Esophagus squamous epithelium (tissue), 5 donors: ENCODE measurements at regions not wholly inside any gene's neighbourhood (a gene's known extent, or its start where the extent isn't known, plus 50 kb on each side); places are given as distances from the start of the nearest gene placed in this dataset.

ENCODE experiments used
- DNase-seq: peaks from one replicate; lab custom pipeline; 2025; lab: John Stamatoyannopoulos, UW
- H3K27ac ChIP-seq, 4 donors: fragments of 200-600 bp; sonication (generic); one replicate each; pipeline ENCODE4 v1.5.1; 2016 to 2019; ENCODE audit warnings: mild to moderate bottlenecking in 1 of 4
- H3K27me3 ChIP-seq, 4 donors: fragments of 200-600 bp; sonication (generic); 1 replicate in 3 of 4; 2 replicates in 1 of 4; pipeline versions ENCODE4 v1.5.1 to v1.6.0; 2017 to 2021; ENCODE audit warnings: antibody characterized with exemption in 1 of 4
- H3K36me3 ChIP-seq, 3 donors: fragments of 200-600 bp; sonication (generic); one replicate each; pipeline ENCODE4 v1.5.1; 2016 to 2019
- H3K4me1 ChIP-seq, 3 donors: fragments of 200-600 bp; sonication (generic); one replicate each; pipeline ENCODE4 v1.5.1; 2017 to 2019
- H3K4me3 ChIP-seq, 4 donors: fragments of 200-600 bp; sonication (generic); 1 replicate in 3 of 4; 2 replicates in 1 of 4; pipeline ENCODE4 v1.5.1; 2016 to 2019; ENCODE audit warnings: mild to moderate bottlenecking in 2 of 4, moderate library complexity in 1 of 4
- H3K9me3 ChIP-seq, 3 donors: fragments of 200-600 bp; sonication (generic); one replicate each; pipeline ENCODE4 v1.5.1; 2016 to 2019
- POLR2A ChIP-seq, 4 donors: fragments of 450-650 bp; IDR thresholded peaks; one replicate each; pipeline ENCODE4 v1.6.1; 2017; ENCODE audit warnings: antibody characterized with exemption in 4 of 4, mild to moderate bottlenecking in 4 of 4, moderate library complexity in 3 of 4
- WGBS, 2 donors: methylation state at CpG; one replicate each; pipeline ENCODE4 v1.1.5; 2018; 5-methylcytosine and 5-hydroxymethylcytosine counted together
- intact Hi-C: fragments of 100-400 bp; cut with DNase I; formaldehyde crosslinking; loops from one replicate; pipeline ENCODE4 v1.15.0; 2022
- TF ChIP-seq, protein P1 (sequence below), 6 experiments: fragments of 450-650 bp in 4 of 6; fragments of 200-600 bp in 2 of 6; sonication (generic) in 2 of 6; IDR thresholded peaks; one replicate each; pipeline ENCODE4 v1.5.1; 2016 to 2019; ENCODE audit warnings: antibody characterized with exemption in 6 of 6, mild to moderate bottlenecking in 4 of 6, moderate library complexity in 4 of 6
- donor health status: DM: yes; HTN: yes; CAD: no.

DNA sequence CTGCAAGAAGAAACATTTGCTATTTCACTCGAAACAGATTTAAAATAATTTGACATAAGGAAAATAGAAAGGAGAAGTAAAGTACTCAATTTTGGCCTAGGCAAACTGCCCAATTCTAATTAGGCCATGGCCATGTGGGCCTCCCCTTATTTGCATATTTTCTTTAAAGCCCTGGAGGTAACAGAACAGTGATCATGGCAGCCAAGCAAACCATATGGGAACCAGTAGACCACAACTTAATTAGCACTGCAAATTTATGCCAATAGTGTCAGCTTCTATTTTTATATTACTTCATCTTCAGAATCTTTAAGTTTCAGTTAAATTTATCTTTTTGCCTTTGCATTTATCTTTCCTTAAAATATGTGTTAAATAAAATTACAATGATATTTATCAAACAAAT is 63.3 kb upstream of the THSD7A start:
- no peak for TF ChIP-seq POLR2A (IDR thresholded peaks at IDR 0.05)
- TF ChIP-seq, protein P1, sequence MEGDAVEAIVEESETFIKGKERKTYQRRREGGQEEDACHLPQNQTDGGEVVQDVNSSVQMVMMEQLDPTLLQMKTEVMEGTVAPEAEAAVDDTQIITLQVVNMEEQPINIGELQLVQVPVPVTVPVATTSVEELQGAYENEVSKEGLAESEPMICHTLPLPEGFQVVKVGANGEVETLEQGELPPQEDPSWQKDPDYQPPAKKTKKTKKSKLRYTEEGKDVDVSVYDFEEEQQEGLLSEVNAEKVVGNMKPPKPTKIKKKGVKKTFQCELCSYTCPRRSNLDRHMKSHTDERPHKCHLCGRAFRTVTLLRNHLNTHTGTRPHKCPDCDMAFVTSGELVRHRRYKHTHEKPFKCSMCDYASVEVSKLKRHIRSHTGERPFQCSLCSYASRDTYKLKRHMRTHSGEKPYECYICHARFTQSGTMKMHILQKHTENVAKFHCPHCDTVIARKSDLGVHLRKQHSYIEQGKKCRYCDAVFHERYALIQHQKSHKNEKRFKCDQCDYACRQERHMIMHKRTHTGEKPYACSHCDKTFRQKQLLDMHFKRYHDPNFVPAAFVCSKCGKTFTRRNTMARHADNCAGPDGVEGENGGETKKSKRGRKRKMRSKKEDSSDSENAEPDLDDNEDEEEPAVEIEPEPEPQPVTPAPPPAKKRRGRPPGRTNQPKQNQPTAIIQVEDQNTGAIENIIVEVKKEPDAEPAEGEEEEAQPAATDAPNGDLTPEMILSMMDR (IDR thresholded peaks at IDR 0.05), result no peak
- no peaks in the 10 kb centered on the region for H3K36me3 ChIP-seq
- 70 to 82% methylated on average over 1 of the region's 1 CpG for WGBS, 2 donors
- H3K4me3 ChIP-seq, result no peak overlapping the region
- H3K27me3 ChIP-seq, result no peaks in the 10 kb centered on the region
- no peak overlapping the region for H3K27ac ChIP-seq
- DNase-seq, result no peak
- H3K4me1 ChIP-seq, result no peaks in the 10 kb centered on the region
- intact Hi-C loops, result no loop called here
- H3K9me3 ChIP-seq, result no peaks in the 10 kb centered on the region

DNA sequence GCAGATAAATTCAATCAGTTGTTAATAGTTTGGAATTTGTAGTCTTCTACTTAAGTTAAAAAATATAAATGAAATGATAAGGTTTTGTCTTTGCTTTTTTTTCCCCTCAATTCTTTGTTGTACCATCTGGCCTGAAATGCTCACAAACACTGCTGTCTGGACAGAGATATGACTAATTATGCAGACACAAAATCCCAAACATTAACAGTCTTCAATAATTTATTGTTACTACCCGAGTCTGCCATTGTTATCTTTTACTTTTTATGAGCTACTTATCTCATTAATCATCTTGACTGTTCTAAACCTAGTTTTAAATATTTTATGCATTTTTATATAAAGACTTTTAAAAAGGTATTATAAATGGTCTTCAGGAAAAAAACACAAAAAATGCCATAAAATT is 64.7 kb upstream of the THSD7A start:
- Histone ChIP-seq H3K4me1 (no peaks in the 10 kb centered on the region), H3K27ac (no peak overlapping the region), H3K27me3 (no peaks in the 10 kb centered on the region), H3K36me3 (no peaks in the 10 kb centered on the region), H3K9me3 (no peaks in the 10 kb centered on the region), H3K4me3 (no peak overlapping the region)
- DNase-seq, result no peak
- TF ChIP-seq, protein P1 (IDR thresholded peaks at IDR 0.05), result no peak
- no peak for TF ChIP-seq POLR2A (IDR thresholded peaks at IDR 0.05)
- intact Hi-C loops, result no loop called here
- 9 to 15% methylated on average over 1 of the region's 1 CpG for WGBS, 2 donors

DNA sequence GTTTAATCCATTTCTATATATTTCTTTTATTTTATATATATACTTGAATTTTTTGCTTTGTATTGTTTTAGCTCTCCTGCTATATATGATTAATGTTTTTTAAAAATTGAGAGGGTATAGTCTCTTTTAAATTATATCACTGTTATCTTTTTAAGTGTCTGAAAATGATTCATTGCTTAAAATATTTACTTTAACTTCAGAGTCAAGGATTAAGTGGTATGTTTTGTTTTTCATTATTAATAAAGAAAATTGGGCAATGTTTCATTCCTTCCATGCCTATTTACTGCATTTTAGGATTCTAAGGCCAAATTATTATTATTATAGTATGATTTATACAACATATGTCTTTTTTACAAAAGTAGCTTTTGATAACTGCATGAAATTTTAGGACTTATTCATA is 67.2 kb upstream of the THSD7A start:
- DNase-seq, result no peak
- Histone ChIP-seq H3K9me3 (no peaks in the 10 kb centered on the region), H3K27ac (no peak overlapping the region), H3K4me1 (no peaks in the 10 kb centered on the region), H3K36me3 (no peaks in the 10 kb centered on the region), H3K27me3 (no peaks in the 10 kb centered on the region), H3K4me3 (no peak overlapping the region)
- TF ChIP-seq POLR2A (IDR thresholded peaks at IDR 0.05), result no peak
- TF ChIP-seq, protein P1 (IDR thresholded peaks at IDR 0.05), result no peak
- intact Hi-C loops, result no loop called here

DNA sequence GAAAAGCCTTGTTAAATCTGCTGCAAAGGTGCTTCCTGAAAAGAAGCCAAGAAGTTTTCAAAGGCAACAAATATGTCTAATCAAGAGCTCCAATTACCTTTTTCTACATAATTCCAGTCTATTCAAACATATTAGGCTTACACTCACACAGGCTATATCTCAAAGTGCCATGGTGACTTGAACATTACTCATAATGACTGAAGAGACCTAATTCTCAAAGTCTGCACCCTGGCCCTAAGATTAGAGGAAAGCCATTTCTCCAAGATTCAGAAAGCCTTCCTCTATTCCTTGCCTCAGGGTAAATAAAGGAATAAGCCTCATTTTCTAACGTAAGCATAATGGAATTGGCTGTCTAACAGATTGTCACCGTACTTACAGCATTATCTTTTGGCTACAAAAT is 78.3 kb upstream of the THSD7A start:
- Histone ChIP-seq H3K27ac (no peak overlapping the region), H3K4me3 (no peak overlapping the region), H3K36me3 (no peaks in the 10 kb centered on the region), H3K9me3 (no peaks in the 10 kb centered on the region), H3K4me1 (no peaks in the 10 kb centered on the region), H3K27me3 (no peaks in the 10 kb centered on the region)
- no peak for TF ChIP-seq POLR2A (IDR thresholded peaks at IDR 0.05)
- TF ChIP-seq, protein P1 (IDR thresholded peaks at IDR 0.05), result no peak
- intact Hi-C loops, result no loop called here
- no peak for DNase-seq
- 57 to 67% methylated on average over 2 of the region's 2 CpGs for WGBS, 2 donors

DNA sequence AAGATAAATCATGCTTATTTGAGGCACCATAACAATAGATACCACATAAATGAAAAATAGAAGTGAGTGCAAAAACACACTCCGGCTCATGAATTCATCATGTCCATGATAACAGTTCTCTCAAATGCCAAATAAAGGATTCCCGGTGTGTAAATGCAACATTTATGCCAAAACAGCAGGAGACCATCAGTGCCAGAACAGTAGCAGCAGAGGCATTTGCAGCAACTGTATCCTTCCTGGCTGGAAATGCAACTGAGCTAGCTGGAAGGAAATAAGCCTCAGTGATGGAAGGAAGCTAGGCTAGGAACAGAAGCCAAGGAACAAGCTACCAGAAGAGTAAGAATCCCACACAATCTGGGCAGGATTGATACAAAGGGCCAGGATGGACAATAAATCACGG is 79.9 kb upstream of the THSD7A start:
- Histone ChIP-seq H3K4me1 (no peaks in the 10 kb centered on the region), H3K27ac (no peak overlapping the region), H3K36me3 (no peaks in the 10 kb centered on the region), H3K4me3 (no peak overlapping the region), H3K27me3 (no peaks in the 10 kb centered on the region), H3K9me3 (no peaks in the 10 kb centered on the region)
- no peak for DNase-seq
- TF ChIP-seq, protein P1 (IDR thresholded peaks at IDR 0.05), result no peak
- TF ChIP-seq POLR2A (IDR thresholded peaks at IDR 0.05), result no peak
- 18 to 31% methylated on average over 3 of the region's 3 CpGs for WGBS, 2 donors
- intact Hi-C loops, result no loop called here
